ENCODE measurements at regions not wholly inside any gene's neighbourhood (a gene's known extent, or its start where the extent isn't known, plus 50 kb on each side); places are given as distances from the start of the nearest gene placed in this dataset.

DNA sequence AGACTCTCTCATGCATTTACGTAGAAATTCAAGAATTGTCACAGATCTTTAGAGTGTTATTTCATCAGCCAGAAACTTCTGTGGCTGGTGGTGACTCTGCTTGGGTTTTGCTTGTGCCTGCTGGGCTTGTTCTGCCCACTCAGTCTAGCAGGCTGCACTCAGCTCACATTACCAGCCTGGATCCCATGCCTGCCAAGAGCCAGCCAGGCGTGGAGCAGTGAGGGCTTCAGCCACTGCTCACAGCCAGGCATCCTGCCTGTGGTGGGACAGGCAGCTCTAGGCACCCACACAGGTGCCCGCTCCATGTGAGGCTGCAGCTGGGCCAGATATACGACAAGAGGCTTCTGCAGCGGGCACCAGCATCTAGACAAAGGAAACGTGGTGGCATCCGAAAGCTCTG, 1213.3 kb upstream of the RAG2 start:
- no peak for DNase-seq (ENCODE audit: low read depth)

DNA sequence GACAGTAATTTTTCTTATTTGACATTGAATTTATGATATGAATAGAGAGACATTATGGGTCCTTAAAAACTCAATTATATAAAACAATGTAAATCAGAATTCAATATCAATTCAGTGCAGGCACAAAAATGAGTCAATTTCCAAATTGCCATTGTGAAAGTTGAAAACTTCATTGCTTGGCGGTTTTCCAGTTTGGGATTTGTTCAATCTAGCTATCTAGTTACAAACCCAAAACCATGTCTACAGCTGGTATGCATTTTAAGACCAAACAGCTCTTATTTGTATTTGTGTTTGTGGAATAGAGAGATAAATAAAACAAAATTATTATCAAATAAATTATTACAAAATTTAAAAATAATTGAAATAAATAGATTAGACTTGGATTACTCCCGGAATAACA, 1206.6 kb upstream of the RAG2 start:
- no peak for DNase-seq (ENCODE audit: low read depth)

DNA sequence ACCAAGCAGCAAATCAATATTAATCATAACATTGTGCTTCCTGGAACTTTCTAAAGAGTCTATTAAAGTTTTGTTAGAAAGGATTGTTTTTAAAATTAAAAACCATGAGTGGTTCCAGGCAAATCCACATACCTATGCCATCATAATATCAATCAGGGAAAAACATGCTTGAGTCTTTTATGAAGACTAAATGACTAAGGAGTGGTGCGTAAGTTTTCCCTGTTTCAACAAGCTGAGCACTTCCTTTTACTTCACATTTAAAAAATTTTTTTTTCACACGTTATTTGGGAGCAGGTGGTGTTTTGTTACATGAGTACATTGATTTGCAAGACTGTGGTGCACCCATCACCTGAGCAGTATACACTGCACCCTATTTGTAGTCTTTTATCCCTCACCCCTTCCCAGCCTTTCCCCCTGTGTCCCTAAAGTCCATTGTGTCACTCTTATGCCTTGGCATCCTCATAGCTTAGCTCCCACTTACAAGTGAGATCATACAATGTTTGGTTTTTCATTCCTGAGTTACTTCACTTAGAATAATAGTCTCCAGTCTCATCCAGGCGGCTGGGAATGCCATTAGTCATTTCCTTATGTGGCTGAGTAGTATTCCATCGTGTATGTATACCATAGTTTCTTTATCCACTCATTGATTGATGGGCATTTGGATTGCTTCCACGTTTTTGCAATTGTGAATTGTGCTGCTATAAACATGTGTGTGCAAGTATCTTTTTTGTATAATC, 1190.3 kb upstream of the RAG2 start:
- peak; percentile 96 for DNase-seq (ENCODE audit: low read depth)

DNA sequence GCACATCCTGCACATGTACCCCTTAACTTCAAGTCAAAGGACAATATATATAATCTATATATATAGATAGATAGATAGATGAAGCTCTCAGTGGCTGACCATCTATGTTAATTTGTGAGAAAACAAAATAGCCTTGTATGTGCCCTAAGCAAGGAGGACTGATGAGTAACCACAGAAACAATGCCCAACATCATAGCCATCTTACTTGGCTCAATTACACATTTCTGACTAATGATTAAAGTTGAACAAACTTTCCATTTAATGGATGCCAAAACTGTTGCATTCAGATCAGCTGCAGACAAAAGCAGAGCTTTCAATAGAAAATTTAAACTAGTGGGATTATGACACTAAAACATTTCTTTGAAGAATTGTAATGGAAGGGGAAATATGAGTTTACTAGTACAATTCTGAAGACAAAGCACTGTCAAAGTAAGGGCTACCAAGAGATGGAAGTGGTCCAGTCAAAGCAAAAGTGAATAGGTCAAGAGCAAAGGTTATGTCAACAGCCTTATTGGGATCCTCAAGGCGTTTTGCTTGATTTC, 1188.2 kb upstream of the RAG2 start:
- peak; percentile 57 for DNase-seq (ENCODE audit: low read depth)

DNA sequence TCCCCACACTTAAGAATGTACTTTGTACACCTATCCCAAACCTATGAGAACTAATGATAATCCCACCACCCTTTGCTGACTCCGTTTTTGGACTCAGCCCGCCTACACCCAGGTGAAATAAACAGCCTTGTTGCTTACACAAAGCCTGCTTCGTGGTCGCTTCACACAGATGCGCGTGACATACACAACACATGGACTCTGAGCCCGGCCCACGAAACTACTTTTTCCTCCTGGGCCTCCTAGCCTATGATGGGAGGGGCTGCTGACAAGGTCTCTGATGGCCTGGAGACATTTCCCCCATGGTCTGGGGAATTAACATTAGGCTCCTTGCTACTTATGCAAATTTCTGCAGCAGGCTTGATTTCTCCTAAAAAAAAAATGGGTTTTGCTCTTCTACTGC, 1176.4 kb upstream of the RAG2 start:
- no peak for DNase-seq (ENCODE audit: low read depth)

DNA sequence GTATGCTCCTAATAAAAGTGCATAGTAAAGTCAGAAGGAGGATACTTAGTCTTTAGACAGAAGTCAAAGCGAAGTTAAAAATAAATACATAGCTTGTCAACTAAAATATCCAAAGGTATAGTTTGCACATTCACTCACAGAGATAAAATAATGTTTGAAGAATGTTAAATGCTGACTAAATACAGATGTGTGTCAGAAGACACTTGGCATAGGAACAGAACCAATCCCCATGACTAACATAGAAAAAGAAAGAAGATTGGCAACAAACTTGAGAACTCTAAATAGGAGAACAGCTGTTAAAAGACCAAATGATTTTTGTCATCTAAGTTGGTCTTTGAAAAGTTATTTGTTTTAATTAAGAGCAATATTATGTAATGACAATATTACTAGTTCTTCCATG, 1172.1 kb upstream of the RAG2 start:
- DNase-seq (ENCODE audit: low read depth) = no peak

DNA sequence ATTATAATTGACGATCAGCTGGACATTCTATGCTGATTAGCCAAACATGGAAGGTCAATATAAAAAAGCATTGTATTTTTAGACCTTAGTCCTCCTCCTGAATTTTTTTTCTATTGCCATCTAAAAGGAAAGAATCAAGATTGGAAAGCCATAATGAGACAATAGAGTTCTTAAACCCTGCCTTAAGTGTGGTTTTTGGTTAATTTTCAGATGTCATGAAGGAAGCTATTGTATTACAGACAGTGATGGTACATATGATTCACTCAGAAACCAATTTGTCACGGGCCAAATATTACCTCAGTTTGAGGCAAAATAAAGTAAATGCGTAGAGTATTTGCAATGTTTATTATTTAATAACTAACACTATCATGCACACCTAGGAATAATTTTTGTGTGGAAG, 1164.0 kb upstream of the RAG2 start:
- peak; percentile 44 for DNase-seq (ENCODE audit: low read depth)

DNA sequence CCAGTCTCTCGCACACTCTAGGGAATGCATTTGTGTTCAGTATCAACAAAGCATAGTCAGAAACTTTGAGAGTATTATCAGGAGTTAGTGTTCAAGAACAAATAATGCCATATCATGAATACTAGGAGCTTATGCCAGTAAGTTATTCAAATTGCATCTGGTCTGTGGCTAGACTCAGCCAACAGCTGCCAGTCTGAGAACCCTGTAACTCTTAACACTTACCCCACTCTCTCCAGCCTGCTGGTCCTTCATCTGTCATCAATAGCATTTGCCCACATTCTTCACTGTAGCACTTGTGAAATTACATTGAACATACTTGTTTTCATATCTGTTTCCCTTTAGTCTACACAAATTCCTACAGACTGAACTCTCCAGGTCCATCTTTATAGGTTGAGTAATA, 1157.5 kb upstream of the RAG2 start:
- DNase-seq (ENCODE audit: low read depth) = no peak

DNA sequence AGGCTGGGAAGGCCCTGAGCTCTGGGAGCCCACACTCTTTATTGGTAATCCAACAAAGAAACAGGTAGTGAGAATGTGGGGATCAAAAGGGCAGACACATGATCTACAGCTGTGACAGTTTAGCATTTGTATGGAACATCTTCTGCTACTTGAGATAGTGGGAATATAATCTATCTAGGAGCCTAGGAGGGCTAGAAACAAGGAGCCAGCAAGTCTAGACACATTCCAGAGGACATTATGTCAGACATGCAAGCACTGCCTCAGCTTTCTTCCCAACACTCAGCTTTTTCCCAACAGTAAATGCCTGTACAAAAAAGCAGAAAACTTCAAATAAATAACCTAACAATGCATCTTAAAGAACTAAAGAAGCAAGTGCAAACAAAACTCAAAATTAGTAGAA, 1150.6 kb upstream of the RAG2 start:
- no peak for DNase-seq (ENCODE audit: low read depth)

DNA sequence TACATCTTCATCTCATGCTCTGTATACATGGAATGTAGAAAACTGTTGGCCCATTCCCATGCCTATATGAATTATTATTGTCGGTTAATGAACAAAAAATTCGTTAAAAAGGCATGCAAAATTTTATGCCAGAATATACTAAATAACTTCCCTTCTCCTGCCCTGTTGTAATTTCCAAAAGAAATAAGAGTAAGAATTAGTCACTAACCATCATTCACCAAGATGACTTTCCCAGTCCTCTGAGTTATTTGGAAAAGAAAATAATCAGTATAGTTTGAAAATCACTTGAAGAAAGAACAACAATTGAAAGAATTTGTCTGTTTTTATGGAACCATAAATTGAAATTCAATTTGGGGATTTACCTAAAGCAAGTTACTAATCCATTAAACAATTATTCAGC, 1149.1 kb upstream of the RAG2 start:
- no peak for DNase-seq (ENCODE audit: low read depth)

DNA sequence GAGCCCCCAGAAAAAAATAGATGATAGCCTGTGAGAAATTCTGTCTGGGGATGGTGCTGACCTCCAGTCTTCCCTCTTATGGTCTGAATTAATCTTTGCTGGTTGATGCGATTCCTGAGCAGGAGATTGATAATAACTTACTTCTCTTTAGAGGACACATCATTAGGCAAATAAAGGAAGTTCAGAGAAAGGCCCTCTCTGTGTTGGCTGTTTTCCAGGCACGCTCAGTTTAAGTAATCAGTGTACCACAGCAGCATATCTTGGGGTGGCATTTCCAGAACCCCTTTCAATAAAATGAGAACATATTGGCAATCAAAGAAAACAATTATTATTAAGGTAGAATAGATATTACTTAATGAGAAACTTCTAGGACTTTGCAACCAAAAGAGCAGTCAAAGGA, 1129.3 kb upstream of the RAG2 start:
- no peak for DNase-seq (ENCODE audit: low read depth)

DNA sequence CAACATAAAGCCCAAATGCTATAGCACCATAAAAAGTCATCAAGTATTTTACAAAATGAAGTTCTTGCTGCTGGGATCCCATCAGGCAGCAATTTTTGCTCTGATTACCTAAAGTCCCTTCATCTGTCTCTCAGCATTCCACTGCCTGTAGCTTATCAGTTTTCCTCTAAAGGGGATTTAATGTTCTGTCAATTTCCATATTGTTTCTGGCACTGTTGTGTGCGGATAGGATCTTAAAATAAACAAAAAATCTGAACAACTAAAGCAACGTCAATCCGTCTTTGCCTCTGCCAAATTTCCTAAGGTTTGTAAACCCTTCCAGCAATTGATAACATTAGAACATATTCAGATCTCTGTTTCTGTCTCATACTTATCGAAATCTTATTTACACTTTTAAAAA, 1126.3 kb upstream of the RAG2 start:
- no peak for DNase-seq (ENCODE audit: low read depth)

DNA sequence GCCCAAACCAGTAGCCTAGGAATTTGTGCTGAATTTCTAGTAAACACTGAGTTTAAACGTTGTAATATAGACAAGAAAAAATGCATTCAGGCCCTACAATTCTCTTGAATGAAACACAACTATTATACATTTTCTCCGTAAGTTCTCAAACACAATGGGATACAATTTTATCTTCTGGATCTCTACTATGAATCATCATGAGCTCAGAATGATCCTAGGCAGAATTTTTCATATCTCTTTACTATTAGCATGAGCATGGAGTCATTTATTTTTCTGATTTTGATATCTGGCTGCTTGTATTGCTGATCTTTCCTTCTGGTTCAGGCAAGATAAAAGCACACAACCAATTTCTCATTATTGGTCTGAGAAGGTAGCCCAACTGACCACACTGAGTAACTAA, 1123.4 kb upstream of the RAG2 start:
- DNase-seq (ENCODE audit: low read depth) = no peak

DNA sequence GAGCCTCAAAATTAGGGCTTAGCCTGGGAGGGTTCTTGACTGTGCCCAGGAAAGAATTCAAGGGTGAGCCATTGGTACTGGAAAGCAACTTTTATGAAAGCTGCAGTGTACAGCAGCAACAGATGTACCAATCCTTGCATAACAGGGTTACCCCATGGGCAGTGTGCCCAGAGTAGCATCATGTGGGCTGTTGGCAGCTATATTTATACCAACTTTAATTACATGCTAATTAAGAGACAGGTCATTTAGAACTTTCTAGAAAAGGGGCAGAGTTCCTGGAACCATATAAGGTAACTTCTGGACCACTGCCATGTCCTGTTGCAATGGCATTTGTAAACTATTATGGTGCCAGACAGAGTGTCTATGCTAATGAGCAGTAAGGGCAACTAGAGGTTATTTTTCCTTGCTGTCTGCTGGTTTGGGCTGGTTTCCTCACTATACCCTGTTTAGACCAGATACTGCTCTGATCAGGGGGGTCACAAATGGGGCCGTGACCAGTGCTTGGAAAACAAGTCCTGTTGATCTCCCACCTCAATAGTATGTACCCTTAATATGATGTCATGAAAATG, 1120.5 kb upstream of the RAG2 start:
- no peak for DNase-seq (ENCODE audit: low read depth)

DNA sequence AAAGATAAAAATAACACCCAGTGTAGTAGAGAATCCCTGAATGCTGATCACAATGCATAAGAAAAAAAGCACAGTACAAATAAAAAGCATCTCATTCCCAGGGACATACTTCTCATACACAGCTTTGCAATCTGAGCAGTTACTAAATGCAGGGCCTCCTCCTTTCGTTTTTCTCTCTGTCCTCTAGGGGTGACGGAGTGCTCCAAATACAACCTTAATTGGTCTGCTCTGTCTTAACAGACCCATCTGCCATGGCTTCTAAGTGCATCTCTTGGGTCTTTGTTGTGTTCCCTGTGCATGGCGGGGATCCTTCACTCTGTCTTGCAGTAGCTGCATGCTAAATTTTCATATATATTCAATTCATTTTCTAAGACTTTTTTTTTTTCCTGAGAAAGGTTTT, 1114.2 kb upstream of the RAG2 start:
- DNase-seq (ENCODE audit: low read depth) = peak; percentile 41

DNA sequence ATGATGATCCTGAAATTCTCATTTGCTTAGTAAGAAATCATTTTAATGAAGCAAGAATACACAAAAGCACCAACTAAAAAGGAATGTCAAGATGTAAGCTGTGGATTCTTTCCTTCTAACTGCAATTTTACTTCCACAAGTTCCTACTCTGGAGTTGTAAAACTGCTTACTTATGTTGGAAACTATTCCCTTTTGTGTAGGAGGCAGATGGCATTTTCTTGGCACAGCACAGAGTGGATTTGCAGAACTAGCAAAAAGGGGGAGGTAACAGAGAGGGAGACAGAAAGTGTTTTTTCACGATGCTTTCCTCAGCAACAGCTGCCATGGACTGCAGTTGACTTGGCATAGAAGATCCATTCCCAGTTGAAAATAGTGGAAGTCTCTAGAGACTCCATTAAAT, 1112.0 kb upstream of the RAG2 start:
- no peak for DNase-seq (ENCODE audit: low read depth)

DNA sequence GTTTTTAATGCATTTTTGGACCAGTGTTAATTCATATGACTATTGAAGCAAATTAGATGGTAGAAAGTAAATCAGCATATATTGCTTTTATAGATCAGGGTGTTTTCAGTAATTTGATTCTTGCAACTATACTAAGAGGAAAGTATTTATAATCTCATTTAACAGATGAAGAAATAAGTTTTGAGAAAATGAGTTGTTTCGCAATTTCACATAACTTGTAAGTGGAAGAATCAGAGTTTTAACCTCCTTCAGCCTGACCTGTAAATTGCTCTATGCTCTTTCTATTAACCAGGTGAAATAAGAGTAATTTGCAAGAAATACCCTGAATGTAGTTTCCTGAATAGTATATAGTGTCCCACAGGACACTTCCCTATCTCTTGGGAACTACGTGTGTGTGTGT, 1106.8 kb upstream of the RAG2 start:
- DNase-seq (ENCODE audit: low read depth) = no peak

DNA sequence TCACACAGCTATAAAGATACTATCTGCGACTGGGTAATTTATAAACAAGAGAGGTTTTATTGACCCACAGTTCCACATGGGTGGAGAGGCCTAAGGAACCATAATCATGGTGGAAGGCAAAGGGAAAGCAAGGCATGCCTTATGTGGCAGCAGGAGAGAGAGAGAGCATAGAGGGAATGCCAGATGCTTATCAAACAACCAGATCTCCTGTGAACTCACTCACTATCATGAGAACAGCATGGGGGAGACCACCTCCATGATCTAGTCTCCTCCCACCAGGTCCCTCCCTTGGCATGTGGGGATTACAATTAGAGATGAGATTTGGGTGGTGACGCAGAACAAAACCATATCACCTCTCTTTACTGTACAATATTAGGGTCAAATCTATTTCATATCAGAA, 1101.6 kb upstream of the RAG2 start:
- no peak for DNase-seq (ENCODE audit: low read depth)

DNA sequence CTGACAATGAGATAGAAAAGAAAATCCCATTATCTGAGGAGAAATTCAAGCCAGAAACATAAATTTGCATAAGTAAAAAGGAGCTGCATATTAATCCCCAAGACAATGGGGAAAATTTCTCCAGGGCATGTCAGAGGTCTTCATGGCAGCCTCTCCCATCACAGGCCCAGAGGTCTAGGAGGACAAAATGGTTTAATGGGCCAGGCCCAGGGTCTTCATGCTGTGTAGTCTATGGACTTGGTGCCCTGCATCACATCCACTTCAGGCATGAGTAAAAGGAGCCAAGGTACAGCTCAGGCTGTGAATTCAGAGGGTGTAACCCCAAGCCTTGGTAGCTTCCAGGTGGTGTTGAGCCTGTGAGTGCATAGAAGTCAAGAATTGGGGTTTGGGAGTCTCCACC, 1097.2 kb upstream of the RAG2 start:
- no peak for DNase-seq (ENCODE audit: low read depth)

DNA sequence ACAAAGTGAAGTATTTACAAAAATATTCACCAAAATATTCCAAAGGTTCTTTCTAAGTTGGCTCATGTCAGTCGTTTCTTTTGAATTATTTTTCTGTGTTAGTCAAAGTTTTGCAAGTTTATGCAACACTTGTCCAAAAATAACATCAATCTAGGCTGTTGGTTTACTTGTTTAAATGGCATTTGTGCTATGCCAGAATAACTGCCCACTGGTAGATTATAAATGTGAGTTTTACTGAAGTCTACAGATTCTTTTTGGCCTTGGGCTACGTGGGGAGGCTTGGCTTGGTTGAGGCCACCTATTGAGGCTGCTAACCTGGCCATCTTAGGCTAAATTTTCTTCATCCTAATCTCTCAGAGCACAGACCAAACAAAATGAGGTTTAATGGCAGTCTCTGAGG, 1091.9 kb upstream of the RAG2 start:
- no peak for DNase-seq (ENCODE audit: low read depth)

DNA sequence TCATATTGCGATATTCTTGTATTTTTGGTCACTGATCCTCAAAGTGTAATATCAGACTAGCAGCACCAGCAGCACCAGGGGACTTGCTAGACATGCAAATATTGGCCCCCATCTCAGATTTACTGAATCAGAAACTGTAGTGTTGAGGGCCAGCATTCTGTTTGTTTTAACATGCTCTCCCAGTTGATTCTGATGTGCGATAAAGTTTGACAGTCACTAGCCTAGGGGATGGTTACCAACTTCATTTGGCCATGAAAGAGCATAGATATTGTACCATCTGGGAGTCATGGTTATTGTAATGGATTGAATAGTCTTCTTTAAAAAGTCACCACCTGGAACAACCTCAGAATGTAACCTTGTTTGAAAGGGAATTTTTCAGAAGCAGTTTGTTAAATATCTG, 1090.4 kb upstream of the RAG2 start:
- no peak for DNase-seq (ENCODE audit: low read depth)

DNA sequence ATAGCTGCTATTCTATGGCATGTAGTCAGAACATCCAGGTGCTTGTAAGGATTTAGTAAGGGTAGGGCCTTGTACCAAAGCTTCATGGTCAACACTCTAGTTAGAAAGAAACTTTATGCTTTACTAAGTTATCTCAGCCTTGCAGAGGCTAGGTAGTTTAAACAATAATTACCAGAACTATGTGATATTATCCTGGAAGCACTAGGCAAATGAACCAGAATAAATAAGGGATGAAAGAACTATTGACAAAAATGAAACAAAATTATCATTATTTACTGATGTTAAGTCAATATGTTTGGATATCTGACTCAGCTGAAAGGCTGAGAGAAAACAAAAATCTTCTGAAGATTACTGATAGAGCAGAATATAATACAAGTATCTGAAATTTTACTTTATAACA, 1089.1 kb upstream of the RAG2 start:
- DNase-seq (ENCODE audit: low read depth) = no peak

DNA sequence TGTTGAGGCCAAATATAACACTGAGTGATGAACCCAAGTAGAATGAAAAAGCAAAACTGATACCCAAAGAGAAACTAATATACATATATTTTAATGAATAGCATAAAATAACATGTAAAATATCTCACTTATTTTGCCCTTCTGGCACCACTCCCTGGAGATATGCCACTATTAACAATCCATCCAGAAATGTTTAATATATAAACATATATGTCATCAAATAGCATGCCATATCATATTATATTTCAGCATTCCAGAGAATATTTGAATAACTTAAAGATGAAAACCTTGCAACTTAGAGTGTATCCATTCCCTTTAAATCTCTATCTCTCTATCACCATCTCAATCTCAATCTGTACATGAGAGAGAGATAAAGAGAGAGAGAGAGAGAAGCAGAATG, 1073.3 kb upstream of the RAG2 start:
- no peak for DNase-seq (ENCODE audit: low read depth)

Measured in HT1080 (cell line).